ENCODE measurements at regions not wholly inside any gene's neighbourhood (a gene's known extent, or its start where the extent isn't known, plus 50 kb on each side); places are given as distances from the start of the nearest gene placed in this dataset.

- TF ChIP-seq, protein P1, sequence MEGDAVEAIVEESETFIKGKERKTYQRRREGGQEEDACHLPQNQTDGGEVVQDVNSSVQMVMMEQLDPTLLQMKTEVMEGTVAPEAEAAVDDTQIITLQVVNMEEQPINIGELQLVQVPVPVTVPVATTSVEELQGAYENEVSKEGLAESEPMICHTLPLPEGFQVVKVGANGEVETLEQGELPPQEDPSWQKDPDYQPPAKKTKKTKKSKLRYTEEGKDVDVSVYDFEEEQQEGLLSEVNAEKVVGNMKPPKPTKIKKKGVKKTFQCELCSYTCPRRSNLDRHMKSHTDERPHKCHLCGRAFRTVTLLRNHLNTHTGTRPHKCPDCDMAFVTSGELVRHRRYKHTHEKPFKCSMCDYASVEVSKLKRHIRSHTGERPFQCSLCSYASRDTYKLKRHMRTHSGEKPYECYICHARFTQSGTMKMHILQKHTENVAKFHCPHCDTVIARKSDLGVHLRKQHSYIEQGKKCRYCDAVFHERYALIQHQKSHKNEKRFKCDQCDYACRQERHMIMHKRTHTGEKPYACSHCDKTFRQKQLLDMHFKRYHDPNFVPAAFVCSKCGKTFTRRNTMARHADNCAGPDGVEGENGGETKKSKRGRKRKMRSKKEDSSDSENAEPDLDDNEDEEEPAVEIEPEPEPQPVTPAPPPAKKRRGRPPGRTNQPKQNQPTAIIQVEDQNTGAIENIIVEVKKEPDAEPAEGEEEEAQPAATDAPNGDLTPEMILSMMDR (IDR thresholded peaks at IDR 0.05; ENCODE audit: low read depth, low read length, missing control alignments): no peak
- no peak overlapping the region for H3K4me3 ChIP-seq (replicated peaks; ENCODE audit: low read depth, low read length)
- DNase-seq (ENCODE audit: extremely low read depth, low read depth): no peak
These were observed 169.9 kb downstream of the NNT start for GRCh38 chr5:43772764-43773477.

- DNase-seq (ENCODE audit: extremely low read depth, low read depth): no peak
- TF ChIP-seq, protein P1 (IDR thresholded peaks at IDR 0.05; ENCODE audit: low read depth, low read length, missing control alignments): no peak
These were observed 169.4 kb downstream of the NNT start for GRCh38 chr5:43772458-43772763.

DNA sequence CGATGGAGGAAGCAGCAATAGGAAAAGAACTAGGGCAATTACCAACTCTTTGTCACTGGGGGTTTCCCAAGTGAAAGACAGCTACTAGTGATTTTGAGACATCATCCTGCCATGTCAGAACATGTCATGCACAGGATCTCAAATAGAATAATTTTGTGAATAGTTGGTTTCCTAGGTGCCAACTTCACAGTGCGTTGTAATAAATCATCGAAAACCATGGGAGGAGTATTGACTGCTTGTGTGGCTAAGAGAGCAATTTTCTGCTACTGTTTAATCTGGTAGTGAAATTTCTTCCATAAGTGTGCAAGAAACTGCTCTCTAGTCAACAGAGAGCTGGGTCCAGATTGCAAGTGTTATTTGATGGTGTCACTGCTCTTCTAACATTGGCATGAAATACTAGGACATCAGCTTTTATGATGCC lies 168.6 kb downstream of the NNT start:
- no peak overlapping the region for H3K4me3 ChIP-seq (replicated peaks; ENCODE audit: low read depth, low read length)
- TF ChIP-seq, protein P1 (IDR thresholded peaks at IDR 0.05; ENCODE audit: low read depth, low read length, missing control alignments): no peak
- no peak for DNase-seq (ENCODE audit: extremely low read depth, low read depth)

More at GRCh38 chr5:43772458-43772763, 169.4 kb downstream of the NNT start:
- no peak overlapping the region for H3K4me3 ChIP-seq (replicated peaks; ENCODE audit: low read depth, low read length)

DNA sequence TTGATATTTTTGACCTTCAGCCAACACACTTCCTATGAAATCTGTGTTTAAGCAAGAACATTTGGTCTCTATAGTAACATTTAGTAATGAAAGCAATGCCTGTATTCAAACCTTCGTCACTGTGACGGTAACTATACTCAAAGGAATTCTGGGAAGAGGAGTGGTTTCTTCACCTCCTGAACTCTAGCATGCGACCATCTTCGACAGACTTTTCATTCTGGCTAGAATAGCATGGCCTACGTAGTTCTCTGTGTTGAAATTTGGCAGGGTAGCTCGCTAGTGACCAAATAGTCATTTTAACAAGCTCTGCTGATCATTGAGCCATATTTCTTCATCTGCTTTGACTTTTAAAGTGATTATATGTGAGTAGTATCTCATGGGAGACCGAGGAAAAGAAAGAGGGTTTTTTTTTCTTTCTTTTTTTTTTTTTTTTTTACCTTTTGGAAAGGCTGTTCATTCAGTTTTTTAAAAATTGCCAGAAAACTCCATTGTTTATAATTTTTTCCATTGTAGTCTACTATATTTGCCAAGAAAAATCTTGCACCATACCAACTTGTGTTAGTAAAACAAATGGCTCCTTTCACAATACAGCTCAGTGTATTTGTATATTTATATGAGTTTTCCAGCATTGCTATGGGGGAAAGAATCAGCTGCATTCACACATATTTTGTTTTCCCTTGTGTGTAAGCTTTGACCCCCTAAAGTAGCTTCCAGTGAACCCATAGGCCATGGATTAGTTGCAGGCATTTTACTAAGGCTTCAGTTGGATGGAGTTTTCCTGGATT lies 166.8 kb downstream of the NNT start:
- DNase-seq (ENCODE audit: extremely low read depth, low read depth): no peak
- TF ChIP-seq, protein P1 (IDR thresholded peaks at IDR 0.05; ENCODE audit: low read depth, low read length, missing control alignments): no peak
- no peak overlapping the region for H3K4me3 ChIP-seq (replicated peaks; ENCODE audit: low read depth, low read length)

Data from HFF-Myc (cell line).